ENCODE measurements at regions not wholly inside any gene's neighbourhood (a gene's known extent, or its start where the extent isn't known, plus 50 kb on each side); places are given as distances from the start of the nearest gene placed in this dataset.
A peak's percentile ranks its signal among the peaks of the same experiment; 100 is the strongest.
"Not testable (repeated sequence)": the region's sequence is repeated elsewhere in the genome, so short reads cannot be mapped to it uniquely, and the experiment has no call there.

DNA sequence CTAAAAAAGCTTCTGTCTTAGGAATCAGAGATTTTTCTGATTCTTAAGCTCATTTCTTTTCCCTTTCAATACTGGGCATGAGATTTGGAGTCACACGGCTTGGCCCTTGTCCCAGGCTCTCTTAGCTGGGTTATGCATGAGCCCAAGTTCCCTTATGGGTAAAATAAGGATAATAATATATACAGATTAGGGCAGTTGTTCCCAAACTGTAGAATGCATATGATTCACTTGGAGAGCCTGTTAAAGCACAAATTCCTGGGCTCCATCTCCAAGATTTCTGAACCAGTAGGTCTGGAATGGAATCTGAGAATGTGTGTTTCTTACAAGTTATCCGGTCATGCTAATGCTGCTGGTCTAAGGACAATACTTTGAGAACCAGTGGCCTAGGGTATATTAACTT, 154.0 kb downstream of the REEP3 start:
- DNase-seq, result no peak

DNA sequence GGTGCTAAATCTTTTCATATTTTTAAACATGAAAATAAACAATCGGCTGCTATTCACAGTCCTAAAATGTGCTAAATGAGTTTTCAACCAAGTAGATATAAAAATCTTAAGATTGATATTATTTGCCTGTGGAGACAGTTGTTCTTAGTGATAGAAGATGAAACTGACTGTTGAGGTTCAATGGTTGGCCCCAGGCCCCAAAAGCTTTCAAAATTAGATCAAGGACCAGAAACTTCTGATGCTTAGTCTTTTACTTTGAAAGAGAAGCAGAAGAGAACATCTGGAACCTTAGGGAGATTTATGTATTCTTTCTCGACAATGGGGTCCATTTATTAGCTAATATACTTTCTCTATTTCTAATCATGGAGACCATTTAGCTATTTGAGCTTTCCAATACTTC, 155.8 kb downstream of the REEP3 start:
- DNase-seq, result no peak

GRCh38 chr10:63680545-63680944, 159.3 kb downstream of the REEP3 start:
- not testable (repeated sequence) for DNase-seq

DNA sequence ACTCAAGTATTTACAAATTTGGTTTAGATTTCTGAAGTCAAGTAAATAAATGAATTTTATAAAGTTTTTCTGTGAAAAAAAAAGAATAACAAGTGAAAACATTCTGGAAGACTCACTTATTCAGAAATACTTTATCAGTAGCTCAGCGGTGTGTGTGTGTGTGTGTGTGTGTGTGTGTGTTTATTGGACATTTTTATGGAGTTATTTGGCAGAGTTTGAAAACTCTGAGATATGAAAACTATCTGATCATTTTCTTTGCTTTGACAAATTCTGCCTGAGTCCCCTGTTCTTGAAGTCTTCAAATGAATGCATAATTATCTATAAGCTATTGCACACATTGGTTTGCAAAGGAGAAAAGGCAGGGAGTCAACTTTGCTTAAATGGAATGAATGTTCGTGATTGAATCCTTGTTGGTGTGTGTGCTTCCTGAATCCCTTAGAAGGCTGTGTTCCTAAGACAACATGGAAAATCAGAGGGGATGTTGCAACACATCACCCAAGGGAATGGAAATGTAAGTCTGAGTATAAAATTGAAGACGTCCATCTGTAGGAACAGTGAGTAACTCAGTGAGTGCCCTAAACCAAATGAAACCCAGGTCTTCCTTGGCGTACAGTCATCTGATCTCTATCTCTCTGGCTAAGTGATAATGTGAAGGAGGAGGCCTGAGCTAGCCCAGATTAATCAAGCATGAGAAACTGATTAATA, 160.9 kb downstream of the REEP3 start:
- peak; percentile 81 for DNase-seq

GRCh38 chr10:63682698-63683052, 161.5 kb downstream of the REEP3 start:
- DNase-seq, result not testable (repeated sequence)

DNA sequence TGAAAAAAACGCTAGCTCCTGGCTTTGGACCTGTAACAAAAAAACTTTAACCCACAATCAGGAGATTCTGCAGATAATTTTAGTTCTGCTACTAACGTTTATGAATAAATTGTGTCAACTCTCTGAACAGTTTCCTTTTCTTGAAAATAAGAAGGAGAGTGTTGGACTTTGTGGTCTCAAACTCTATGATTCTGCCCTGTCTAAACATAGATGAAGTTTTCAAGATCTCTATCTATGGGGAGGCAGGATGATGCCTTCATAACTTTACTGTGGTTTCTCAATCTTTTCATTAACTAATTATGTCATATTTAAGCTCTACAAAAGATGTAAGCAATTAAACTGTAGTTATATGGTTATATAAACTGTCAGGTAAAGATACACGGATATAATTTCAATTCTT, 162.0 kb downstream of the REEP3 start:
- DNase-seq, result no peak

DNA sequence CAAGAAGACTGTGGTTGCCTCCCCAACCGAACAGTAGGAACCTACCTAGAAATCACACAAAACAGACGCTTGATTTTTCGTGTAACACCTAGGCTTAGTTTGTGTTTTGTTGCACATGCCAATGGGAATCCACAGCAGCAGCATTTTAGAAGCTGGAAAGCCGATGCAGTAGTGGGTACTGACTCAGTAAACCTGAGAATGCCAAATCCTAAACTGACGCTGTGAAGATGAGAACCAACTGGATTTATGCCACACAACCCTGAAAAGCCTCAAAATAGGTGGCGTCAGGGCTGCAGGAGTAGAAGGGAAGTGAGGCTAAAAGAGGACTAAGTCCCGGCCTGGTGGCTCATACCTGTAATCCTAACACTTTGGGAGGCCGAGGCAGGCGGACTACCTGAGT, 162.5 kb downstream of the REEP3 start:
- no peak for DNase-seq

- no peak for DNase-seq
These were observed 163.2 kb downstream of the REEP3 start for GRCh38 chr10:63684257-63684936.

- DNase-seq, result no peak
These were observed 168.6 kb downstream of the REEP3 start for GRCh38 chr10:63689768-63690167.

DNA sequence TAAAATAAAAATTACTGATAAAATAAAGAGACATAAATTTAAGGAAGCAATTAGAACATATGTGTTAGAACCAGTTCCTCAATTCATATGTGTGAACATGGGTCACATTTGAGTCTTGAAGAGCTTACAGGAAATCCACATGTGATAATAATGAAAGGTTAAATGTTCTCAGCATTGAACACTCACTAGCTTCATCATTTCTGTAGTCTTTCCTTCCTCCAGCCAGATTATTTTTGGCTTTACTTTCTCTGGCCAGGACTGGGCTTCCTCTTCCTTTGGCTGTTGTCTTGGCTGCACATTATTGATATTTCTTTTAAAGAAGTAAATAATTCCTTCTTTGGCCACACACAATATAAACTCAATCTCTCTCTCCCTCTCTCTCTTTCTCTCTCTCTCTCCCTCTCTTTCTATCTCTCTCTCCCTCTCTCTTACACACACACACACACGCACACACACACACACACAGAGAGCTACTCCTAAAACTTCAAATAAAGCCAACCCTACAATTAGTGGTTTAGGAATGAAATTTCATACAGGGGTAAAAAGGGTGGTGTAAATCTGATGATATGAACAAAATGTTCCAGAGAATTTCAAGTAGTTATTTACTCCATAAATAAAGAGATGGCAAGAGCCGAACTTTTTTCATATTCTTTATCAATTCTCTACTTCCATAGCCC, 171.2 kb downstream of the REEP3 start:
- DNase-seq, result no peak

- DNase-seq, result not testable (repeated sequence)
These were observed 171.8 kb downstream of the REEP3 start for GRCh38 chr10:63693021-63693420.

GRCh38 chr10:63696205-63696604, 175.0 kb downstream of the REEP3 start:
- DNase-seq, result no peak

DNA sequence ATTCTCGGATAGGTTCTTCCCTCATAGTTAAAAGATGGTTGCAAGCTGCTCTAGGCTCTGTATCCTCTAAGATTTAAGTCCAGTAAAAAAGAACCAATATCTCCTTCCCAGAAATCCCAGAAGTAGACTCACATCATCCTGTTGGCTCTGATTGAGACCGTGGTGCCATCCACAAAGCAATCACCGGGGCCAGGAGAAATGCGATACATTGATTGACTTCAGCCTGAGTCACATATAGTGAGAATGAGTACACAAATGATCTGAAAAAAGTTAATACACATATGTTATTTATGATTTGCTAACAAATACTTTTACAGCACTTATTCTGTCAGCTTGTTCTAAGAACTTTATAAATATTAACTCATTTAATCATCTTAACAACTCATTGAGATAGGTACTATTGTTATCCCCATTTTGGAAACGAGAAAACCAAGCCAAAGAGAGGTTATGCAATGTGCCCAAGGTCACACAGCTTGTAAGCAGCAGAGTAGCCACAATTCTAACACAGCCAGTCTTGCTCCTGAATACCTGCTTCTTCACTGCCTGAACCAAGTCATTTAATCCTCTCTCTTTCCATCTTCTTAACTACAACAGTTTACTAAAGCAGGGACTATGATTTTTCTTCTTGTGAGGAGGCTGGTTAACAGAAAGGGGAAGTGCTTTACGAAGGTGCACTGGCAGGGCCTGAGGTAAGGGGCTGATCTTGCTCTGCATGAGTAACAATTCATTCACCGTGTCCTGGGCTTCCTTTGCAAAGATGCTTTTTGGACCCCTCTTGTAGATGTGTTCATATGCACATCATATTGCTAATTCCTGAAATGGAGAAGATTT, 177.0 kb downstream of the REEP3 start:
- no peak for DNase-seq

DNA sequence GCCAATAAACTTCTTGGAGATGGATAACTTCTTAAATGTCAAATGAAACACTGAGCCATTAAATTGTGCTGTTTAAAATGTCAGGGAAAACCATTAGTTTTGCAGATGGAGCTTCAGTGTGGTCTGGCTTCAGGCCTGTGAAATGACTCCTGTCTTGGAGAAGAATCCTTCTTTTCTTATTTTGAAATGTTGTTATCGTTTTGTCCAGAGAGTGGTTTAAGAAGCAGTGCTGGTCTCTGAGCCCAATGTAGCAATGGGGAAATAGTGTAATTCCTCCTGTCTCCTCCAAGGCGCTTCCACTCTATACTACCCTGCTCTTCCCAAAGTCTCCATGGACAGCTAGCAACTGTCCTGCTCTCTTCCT, 177.6 kb downstream of the REEP3 start:
- DNase-seq, result no peak

GRCh38 chr10:63699785-63700613, 178.8 kb downstream of the REEP3 start:
- peak; percentile 98 for DNase-seq

GRCh38 chr10:63700631-63701156, 179.5 kb downstream of the REEP3 start:
- DNase-seq, result no peak

- no peak for DNase-seq
These were observed 180.9 kb downstream of the REEP3 start for GRCh38 chr10:63702092-63702491.

DNA sequence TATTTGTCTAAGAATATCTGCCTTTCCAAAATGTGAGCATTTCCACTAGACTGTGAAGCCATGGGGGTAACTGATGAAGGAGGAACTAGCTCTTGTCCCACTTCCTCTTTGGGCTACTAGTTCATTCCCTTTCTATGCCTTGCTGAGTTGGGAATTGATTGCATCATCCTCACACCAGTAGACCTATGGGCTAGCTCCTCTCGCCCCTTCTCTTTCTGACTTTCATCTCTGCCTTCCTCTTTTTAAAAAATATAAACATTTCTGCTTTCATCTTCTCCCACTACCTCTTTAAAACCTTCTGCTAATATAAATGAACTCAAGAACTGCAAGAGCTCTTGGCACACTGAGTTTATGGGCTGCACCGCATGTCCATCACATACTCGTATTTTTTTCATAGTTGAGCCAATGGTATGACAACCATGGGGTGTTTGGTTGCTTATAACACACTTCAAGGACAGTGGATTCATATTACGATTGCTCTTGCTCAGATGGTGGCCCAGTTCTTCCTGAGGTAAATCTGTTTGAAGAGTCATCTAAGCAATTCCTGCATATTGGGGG, 182.0 kb downstream of the REEP3 start:
- DNase-seq, result no peak

GRCh38 chr10:63703740-63704345, 182.6 kb downstream of the REEP3 start:
- DNase-seq, result no peak

- peak; percentile 89 for DNase-seq
These were observed 186.2 kb downstream of the REEP3 start for GRCh38 chr10:63707254-63707910.

- DNase-seq, result no peak
These were observed 187.2 kb downstream of the REEP3 start for GRCh38 chr10:63708421-63708820.

Data from NCI-H226 (cell line).